ENCODE measurements at regions not wholly inside any gene's neighbourhood (a gene's known extent, or its start where the extent isn't known, plus 50 kb on each side); places are given as distances from the start of the nearest gene placed in this dataset.

DNA sequence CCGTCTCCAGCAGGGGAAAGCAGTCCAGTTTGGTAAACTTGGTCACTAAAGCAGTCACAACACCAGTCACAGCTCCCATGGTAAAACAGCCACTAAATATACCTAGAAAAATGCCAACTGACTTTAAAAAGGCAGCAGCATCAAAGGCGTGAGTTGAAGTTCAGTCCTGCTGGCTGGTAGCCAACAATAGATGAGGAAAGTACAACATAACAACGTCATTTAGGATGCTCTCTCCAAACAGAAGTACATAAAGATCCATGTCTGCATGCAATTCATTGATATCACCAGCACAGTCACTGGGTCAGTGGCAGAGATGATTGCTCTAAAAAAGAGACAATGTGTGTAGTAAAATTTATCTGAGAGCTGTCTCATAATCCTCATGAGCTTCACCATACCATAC is 59.3 kb upstream of the TMPO start:
- DNase-seq = no peak

- DNase-seq = no peak
These were observed 58.5 kb upstream of the TMPO start for GRCh38 chr12:98456576-98457573.

DNA sequence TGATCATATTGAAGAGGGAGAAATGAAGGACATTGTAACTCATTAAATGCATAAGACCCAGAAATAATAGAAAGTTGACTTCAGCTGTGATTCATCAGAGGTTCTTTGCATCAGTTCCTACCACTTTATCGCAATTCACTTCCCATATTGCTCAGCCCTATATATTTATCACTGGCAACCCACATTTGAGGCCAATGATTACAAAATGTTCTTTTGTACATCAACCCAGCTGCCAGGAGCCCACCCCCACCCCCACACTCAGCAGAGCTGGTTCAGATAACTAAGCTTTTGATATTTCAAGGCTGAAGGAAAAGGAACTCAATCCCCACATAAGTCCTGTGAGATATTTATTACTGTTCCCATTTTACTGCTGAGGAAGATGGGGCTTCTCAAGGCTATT is 51.2 kb upstream of the TMPO start:
- no peak for DNase-seq

DNA sequence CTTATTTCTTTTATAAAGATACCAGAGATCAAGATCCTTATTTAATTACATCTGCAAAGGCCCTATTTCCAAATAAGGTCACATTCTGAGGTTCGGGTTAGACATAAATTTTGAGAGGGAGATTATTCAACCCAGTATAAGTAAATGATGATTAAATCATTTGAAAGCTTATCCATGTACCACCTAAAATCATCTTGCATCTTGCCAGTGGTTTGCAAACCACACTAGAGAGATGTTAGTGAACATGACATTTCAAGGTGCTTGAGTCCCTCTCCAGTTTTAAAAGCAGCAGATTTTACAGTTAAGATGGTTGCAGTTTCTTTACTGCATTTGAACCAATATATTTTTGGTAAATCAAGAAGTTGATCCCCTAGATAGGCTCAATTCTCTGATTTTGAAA is 49.9 kb upstream of the TMPO start:
- DNase-seq = no peak

All from activated CD4-positive, alpha-beta T cell treated with anti-CD3 and anti-CD28 coated beads for 1 hour (primary cell).